Kidney epithelial cell (primary cell): ENCODE measurements at regions not wholly inside any gene's neighbourhood (a gene's known extent, or its start where the extent isn't known, plus 50 kb on each side); places are given as distances from the start of the nearest gene placed in this dataset.
"Not testable (repeated sequence)": the region's sequence is repeated elsewhere in the genome, so short reads cannot be mapped to it uniquely, and the experiment has no call there.

Source experiments
- DNase-seq: peaks from one replicate; pipeline ENCODE4 v3.0.0-alpha.2; 2010; ENCODE audit warnings: low read depth
- H3K27me3 ChIP-seq: 2 replicates; pipeline ENCODE4 v1.6.0; 2011; ENCODE audit warnings: low read length; ENCODE audit not compliant: control insufficient read depth, insufficient read depth
- H3K36me3 ChIP-seq: 2 replicates; pipeline ENCODE4 v1.5.1; 2011; ENCODE audit warnings: low read length; ENCODE audit not compliant: control insufficient read depth, insufficient read depth
- H3K4me3 ChIP-seq: 2 replicates; pipeline ENCODE4 v1.5.1; 2011; ENCODE audit warnings: low read depth, mild to moderate bottlenecking, control low read depth, low read length
- CTCF ChIP-seq: IDR thresholded peaks from 2 replicates; pipeline ENCODE4 v1.5.1; 2011; ENCODE audit warnings: mild to moderate bottlenecking, moderate library complexity, low read length, control low read depth, inconsistent platforms; ENCODE audit not compliant: insufficient read depth, poor library complexity, severe bottlenecking

DNA sequence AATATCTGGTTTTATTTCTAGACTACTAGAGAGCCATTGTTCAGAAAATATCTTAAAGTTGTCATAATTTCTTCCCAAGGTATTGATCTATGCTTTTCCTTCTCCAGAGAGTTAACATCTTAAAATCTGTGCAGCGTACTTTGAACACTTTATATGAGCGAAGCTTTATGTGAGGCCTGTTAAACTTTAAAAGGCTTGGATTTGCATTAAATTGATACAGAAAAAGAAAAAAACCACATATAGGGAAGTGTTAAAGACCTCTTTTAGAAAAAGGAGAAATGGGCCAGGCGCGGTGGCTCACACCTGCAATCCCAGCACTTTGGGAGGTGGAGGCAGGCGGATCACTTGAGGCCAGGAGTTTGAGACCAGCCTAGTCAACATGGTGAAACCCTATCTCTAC lies 59.2 kb upstream of the MORC3 start:
- no peaks in the 10 kb centered on the region for H3K36me3 ChIP-seq
- H3K4me3 ChIP-seq: no peak overlapping the region
- no peaks in the 10 kb centered on the region for H3K27me3 ChIP-seq
- no peak for TF ChIP-seq CTCF
- no peak for DNase-seq

DNA sequence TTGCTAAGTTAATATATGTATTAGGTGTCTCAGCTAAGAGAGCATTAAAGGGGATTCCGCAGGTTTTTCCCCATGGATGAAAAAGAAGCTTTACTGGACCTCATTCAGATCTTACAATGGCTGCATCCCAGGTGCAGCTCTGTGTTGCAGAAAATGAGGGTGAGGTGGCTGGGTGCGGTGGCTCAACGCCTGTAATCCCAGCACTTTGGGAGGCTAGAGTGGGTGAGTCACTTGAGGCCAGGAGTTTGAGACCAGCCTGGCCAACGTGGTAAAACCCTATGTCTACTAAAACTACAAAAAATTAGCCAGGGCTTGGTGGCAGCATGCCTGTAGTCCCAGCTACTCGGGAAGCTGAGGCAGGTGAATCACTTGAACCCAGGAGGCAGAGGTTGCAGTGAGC lies 58.5 kb upstream of the MORC3 start:
- no peak overlapping the region for H3K4me3 ChIP-seq
- no peaks in the 10 kb centered on the region for H3K27me3 ChIP-seq
- no peak for TF ChIP-seq CTCF
- no peak for DNase-seq
- H3K36me3 ChIP-seq: no peaks in the 10 kb centered on the region

DNA sequence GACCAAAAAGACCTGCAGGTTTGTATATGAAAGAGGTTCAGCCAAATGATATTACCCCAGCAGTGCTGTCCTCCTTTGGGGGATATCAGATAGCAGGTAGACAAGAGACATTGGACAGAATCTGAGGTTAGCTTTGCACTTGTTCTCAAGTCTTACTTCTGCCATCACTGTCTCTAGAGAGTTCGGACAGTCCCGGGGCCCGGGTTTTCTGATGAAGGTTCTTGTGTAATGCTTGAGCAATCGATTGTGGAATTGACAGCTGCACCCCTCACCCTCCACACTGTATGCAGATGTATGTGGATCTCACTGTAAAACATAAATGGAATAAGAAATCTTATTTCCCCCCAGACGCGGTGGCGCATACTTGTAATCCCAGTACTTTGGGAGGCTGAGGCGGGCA lies 56.2 kb upstream of the MORC3 start:
- DNase-seq: no peak
- TF ChIP-seq CTCF: no peak
- H3K36me3 ChIP-seq: no peaks in the 10 kb centered on the region
- no peak overlapping the region for H3K4me3 ChIP-seq
- no peaks in the 10 kb centered on the region for H3K27me3 ChIP-seq

- no peak overlapping the region for H3K4me3 ChIP-seq
- no peak for DNase-seq
- TF ChIP-seq CTCF: no peak
- H3K36me3 ChIP-seq: no peaks in the 10 kb centered on the region
- H3K27me3 ChIP-seq: no peaks in the 10 kb centered on the region
These were observed 54.6 kb upstream of the MORC3 start for GRCh38 chr21:36265431-36265830.

DNA sequence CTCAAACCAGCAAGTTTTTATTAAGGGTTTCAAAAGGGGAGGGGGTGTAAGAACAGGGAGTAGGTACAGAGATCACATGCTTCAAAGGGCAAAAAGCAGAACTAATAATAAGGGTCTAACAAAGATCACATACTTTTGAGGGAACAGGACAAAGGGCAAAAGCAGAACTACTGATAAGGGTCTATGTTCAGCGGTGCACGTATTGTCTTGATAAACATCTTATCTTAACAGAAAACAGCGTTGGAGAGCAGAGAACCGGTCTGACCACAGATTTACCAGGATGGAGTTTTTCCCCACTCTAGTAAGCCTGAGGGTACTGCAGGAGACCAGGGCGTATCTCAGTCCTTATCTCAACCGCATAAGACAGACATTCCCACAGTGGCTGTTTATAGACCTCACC lies 52.2 kb upstream of the MORC3 start:
- not testable (repeated sequence) for H3K4me3 ChIP-seq, H3K27me3 ChIP-seq, DNase-seq, H3K36me3 ChIP-seq

- not testable (repeated sequence) for H3K4me3 ChIP-seq, H3K27me3 ChIP-seq, H3K36me3 ChIP-seq, DNase-seq
These were observed 51.7 kb upstream of the MORC3 start for GRCh38 chr21:36268264-36268663.
